HepG2 (cell line): ENCODE measurements at regions not wholly inside any gene's neighbourhood (a gene's known extent, or its start where the extent isn't known, plus 50 kb on each side); places are given as distances from the start of the nearest gene placed in this dataset.

Experiments used
- CHCHD3 ChIP-seq: sonication (generic); formaldehyde crosslinking; IDR thresholded peaks from 2 replicates; pipeline ENCODE4 v1.8.0; 2022; ENCODE audit warnings: mild to moderate bottlenecking, missing genetic modification reagents, moderate library complexity
- CTCF ChIP-seq: sonication (generic); formaldehyde crosslinking; IDR thresholded peaks from 2 replicates; pipeline ENCODE4 v1.5.0; 2020; ENCODE audit warnings: mild to moderate bottlenecking, missing genetic modification reagents, moderate library complexity
- GATA4 ChIP-seq: sonication (generic); IDR thresholded peaks from 2 replicates; pipeline ENCODE4 v1.6.1; 2016; ENCODE audit warnings: antibody characterized with exemption, low read depth, borderline replicate concordance
- GZF1 ChIP-seq: sonication (generic); formaldehyde crosslinking; IDR thresholded peaks from 2 replicates; pipeline ENCODE4 v1.5.1; 2020; ENCODE audit warnings: mild to moderate bottlenecking, missing genetic modification reagents
- KDM5A ChIP-seq: fragments of 200-600 bp; sonication (generic); IDR thresholded peaks from 2 replicates; pipeline ENCODE4 v1.7.0; 2018; ENCODE audit warnings: antibody characterized with exemption, mild to moderate bottlenecking, low read length, borderline replicate concordance
- KDM6A ChIP-seq: IDR thresholded peaks from 2 replicates; pipeline ENCODE4 v1.6.1; 2016; ENCODE audit warnings: low read depth
- MED1 ChIP-seq: sonication (generic); formaldehyde crosslinking; IDR thresholded peaks from 2 replicates; pipeline ENCODE4 v1.4.0; 2020; ENCODE audit warnings: missing genetic modification reagents
- MYPOP ChIP-seq: sonication (generic); formaldehyde crosslinking; IDR thresholded peaks from 2 replicates; pipeline ENCODE4 v1.8.1; 2023; ENCODE audit warnings: mild to moderate bottlenecking, moderate library complexity, missing genetic modification reagents
- POLR2G ChIP-seq: fragments of 200-400 bp; formaldehyde crosslinking; IDR thresholded peaks from 2 replicates; pipeline ENCODE4 v1.6.1; 2018; ENCODE audit warnings: mild to moderate bottlenecking, low read depth, low read length, moderate library complexity
- TARDBP ChIP-seq: sonication (generic); formaldehyde crosslinking; IDR thresholded peaks from 2 replicates; pipeline ENCODE4 v1.8.0; 2022; ENCODE audit warnings: mild to moderate bottlenecking, missing genetic modification reagents
- YEATS4 ChIP-seq: sonication (generic); formaldehyde crosslinking; IDR thresholded peaks from 2 replicates; pipeline ENCODE4 v1.4.0; 2020; ENCODE audit warnings: missing genetic modification reagents, borderline replicate concordance
- ZBTB3 ChIP-seq: sonication (generic); formaldehyde crosslinking; IDR thresholded peaks from 2 replicates; pipeline ENCODE4 v1.4.0; 2020; ENCODE audit warnings: low read depth, mild to moderate bottlenecking, moderate library complexity, missing genetic modification reagents, borderline replicate concordance
- ZNF138 ChIP-seq: sonication (generic); formaldehyde crosslinking; IDR thresholded peaks from 2 replicates; pipeline ENCODE4 v1.5.0; 2020; ENCODE audit warnings: mild to moderate bottlenecking, low read depth, missing genetic modification reagents
- ZNF761 ChIP-seq: sonication (generic); formaldehyde crosslinking; conservative IDR thresholded peaks from 2 replicates; pipeline ENCODE4 v1.4.0; 2020; ENCODE audit warnings: mild to moderate bottlenecking, missing genetic modification reagents
- ZNF792 ChIP-seq: IDR thresholded peaks from 2 replicates; pipeline ENCODE4 v1.6.1; 2016
- TF ChIP-seq, protein P1 (sequence below): sonication (generic); formaldehyde crosslinking; IDR thresholded peaks from 2 replicates; pipeline ENCODE4 v1.9.0; 2021; ENCODE audit warnings: missing genetic modification reagents, mild to moderate bottlenecking, borderline replicate concordance
- TF ChIP-seq, protein P2 (sequence below): sonication (generic); formaldehyde crosslinking; IDR thresholded peaks from 2 replicates; pipeline ENCODE4 v1.4.0; 2020; ENCODE audit warnings: missing genetic modification reagents
- TF ChIP-seq, protein P3 (sequence below): IDR thresholded peaks from 2 replicates; pipeline ENCODE4 v1.6.1; 2018; ENCODE audit warnings: missing genetic modification reagents, mild to moderate bottlenecking, missing compliant biosample characterization

DNA sequence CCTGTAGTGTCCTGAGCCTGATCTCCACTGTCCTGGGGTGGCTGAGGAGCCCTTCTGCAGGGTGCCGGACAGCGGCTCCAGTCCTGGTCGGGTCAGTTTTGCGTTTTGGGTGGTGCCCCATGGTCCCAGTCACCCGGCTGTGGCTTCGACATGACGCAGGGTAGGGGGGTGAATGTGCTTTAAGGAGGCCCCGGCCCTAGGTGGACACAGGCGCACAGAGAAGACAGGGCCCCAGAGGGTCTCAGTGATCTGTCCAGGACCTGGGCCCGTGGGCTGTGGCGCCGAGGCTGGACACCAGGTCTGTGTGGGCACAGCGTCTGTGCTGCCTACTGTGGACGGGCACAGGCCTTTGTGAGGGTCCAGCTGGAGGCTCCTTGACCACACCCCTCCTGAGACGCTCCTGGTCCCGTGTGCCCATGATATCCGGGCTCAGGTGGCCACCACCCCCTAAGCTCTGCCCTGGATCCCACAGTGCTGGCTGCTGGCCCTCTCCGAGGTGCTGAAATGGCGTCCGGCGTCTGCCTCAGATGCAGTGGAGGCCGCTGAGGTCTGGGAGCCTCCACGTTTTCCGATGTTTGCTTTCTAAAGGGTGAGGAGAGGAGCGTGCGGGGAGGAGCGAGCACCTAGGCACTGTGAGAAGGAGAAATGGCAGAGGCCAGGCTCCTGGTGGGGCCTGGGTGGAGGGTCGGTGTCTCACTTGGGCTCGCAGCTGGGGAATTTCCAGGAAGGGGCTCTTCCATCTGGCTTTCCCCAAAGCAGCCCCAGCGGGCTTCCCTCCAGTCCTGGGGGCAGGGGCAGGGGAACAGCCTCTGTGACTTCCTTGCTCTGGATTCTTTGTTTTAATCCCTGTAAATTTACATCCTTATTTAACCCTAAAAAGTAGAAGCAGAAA lies 56.1 kb upstream of the ACSF3 start (continued):
- TF ChIP-seq, protein P1, sequence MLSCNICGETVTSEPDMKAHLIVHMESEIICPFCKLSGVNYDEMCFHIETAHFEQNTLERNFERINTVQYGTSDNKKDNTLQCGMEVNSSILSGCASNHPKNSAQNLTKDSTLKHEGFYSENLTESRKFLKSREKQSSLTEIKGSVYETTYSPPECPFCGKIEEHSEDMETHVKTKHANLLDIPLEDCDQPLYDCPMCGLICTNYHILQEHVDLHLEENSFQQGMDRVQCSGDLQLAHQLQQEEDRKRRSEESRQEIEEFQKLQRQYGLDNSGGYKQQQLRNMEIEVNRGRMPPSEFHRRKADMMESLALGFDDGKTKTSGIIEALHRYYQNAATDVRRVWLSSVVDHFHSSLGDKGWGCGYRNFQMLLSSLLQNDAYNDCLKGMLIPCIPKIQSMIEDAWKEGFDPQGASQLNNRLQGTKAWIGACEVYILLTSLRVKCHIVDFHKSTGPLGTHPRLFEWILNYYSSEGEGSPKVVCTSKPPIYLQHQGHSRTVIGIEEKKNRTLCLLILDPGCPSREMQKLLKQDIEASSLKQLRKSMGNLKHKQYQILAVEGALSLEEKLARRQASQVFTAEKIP (CRISPR knock-in tag), result no peak
- no peak for TF ChIP-seq POLR2G
- 0 out of 2 replicates have a peak, but pooled peaks have one; percentile 63 for TF ChIP-seq ZNF792 (CRISPR knock-in tag)
- no peak for TF ChIP-seq TARDBP (CRISPR knock-in tag)
- TF ChIP-seq ZNF138 (CRISPR knock-in tag), result no peak
- no peak for TF ChIP-seq KDM6A (CRISPR knock-in tag)
- TF ChIP-seq GZF1 (CRISPR knock-in tag), result no peak
- no peak for TF ChIP-seq ZNF761 (CRISPR knock-in tag)
- no peak for TF ChIP-seq MED1 (CRISPR knock-in tag)
- no peak for TF ChIP-seq YEATS4 (CRISPR knock-in tag)
- TF ChIP-seq KDM5A, result no peak
- TF ChIP-seq CHCHD3, result no peak
- no peak for TF ChIP-seq ZBTB3 (CRISPR knock-in tag)
- TF ChIP-seq MYPOP (CRISPR knock-in tag), result no peak
- TF ChIP-seq, protein P2, sequence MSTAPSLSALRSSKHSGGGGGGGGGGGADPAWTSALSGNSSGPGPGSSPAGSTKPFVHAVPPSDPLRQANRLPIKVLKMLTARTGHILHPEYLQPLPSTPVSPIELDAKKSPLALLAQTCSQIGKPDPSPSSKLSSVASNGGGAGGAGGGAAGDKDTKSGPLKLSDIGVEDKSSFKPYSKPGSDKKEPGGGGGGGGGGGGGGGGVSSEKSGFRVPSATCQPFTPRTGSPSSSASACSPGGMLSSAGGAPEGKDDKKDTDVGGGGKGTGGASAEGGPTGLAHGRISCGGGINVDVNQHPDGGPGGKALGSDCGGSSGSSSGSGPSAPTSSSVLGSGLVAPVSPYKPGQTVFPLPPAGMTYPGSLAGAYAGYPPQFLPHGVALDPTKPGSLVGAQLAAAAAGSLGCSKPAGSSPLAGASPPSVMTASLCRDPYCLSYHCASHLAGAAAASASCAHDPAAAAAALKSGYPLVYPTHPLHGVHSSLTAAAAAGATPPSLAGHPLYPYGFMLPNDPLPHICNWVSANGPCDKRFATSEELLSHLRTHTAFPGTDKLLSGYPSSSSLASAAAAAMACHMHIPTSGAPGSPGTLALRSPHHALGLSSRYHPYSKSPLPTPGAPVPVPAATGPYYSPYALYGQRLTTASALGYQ, result no peak
- TF ChIP-seq CTCF (CRISPR knock-in tag), result no peak
- TF ChIP-seq, protein P3, sequence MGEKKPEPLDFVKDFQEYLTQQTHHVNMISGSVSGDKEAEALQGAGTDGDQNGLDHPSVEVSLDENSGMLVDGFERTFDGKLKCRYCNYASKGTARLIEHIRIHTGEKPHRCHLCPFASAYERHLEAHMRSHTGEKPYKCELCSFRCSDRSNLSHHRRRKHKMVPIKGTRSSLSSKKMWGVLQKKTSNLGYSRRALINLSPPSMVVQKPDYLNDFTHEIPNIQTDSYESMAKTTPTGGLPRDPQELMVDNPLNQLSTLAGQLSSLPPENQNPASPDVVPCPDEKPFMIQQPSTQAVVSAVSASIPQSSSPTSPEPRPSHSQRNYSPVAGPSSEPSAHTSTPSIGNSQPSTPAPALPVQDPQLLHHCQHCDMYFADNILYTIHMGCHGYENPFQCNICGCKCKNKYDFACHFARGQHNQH (CRISPR knock-in tag), result peak; percentile 39; the same call in 1 of the 2 replicates
- no peak for TF ChIP-seq GATA4
